Duodenal mucosa (tissue), 2 donors: ENCODE measurements at regions not wholly inside any gene's neighbourhood (a gene's known extent, or its start where the extent isn't known, plus 50 kb on each side); places are given as distances from the start of the nearest gene placed in this dataset.
A peak's percentile ranks its signal among the peaks of the same experiment; 100 is the strongest.
"Not testable (repeated sequence)": the region's sequence is repeated elsewhere in the genome, so short reads cannot be mapped to it uniquely, and the experiment has no call there.

Experiments
- H3K27ac ChIP-seq: one replicate; pipeline ENCODE4 v1.7.0; 2013; ENCODE audit warnings: low read depth, low read length
- H3K27me3 ChIP-seq, 2 donors: one replicate each; pipeline ENCODE4 v1.7.0; 2013; ENCODE audit warnings: low read length in 2 of 2, control low read depth in 1 of 2; ENCODE audit not compliant: insufficient read depth in 2 of 2, control insufficient read depth in 1 of 2
- H3K36me3 ChIP-seq, 2 donors: one replicate each; pipeline ENCODE4 v1.7.0; 2013; ENCODE audit warnings: low read length in 2 of 2, control low read depth in 1 of 2; ENCODE audit not compliant: insufficient read depth in 2 of 2, control insufficient read depth in 1 of 2
- H3K4me1 ChIP-seq, 2 donors: one replicate each; pipeline ENCODE4 v1.7.0; 2013; ENCODE audit warnings: low read length in 2 of 2, control low read depth in 1 of 2; ENCODE audit not compliant: insufficient read depth in 2 of 2, control insufficient read depth in 1 of 2
- H3K4me3 ChIP-seq, 2 donors: one replicate each; pipeline ENCODE4 v1.7.0; 2013; ENCODE audit warnings: low read length in 2 of 2, low read depth in 1 of 2
- H3K9ac ChIP-seq, 2 donors: one replicate each; pipeline ENCODE4 v1.7.0; 2013; ENCODE audit warnings: low read length in 2 of 2, low read depth in 1 of 2
- H3K9me3 ChIP-seq, 2 donors: one replicate each; pipeline ENCODE4 v1.7.0; 2013; ENCODE audit warnings: low read length in 2 of 2, control low read depth in 1 of 2; ENCODE audit not compliant: control insufficient read depth in 1 of 2

DNA sequence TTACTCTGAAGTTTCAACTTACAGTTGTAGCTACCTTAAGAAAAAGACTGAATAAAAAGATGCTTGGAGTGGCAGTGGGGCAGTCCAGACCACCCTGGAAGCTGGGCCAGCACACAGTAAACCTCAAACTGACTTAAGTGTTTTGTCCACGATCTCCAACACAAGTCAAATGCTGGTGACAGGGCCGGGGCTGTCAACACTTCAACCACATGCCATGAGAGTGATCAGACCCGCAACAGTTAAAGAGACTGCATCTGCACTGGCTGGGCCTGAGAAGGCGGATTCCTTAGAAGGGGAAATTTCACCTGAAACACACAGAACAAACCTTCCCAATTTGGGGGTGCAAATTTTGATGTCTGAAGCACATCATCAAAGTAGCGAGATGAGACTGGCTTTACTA lies 223.5 kb upstream of the CAND1 start:
- Histone ChIP-seq H3K27me3 (no peaks in the 10 kb centered on the region), H3K4me3 (no peak overlapping the region), H3K9ac (no peak overlapping the region), H3K27ac (no peak overlapping the region), H3K36me3 (no peaks in the 10 kb centered on the region), H3K9me3 (no peaks in the 10 kb centered on the region), H3K4me1 (no peaks in the 10 kb centered on the region)

DNA sequence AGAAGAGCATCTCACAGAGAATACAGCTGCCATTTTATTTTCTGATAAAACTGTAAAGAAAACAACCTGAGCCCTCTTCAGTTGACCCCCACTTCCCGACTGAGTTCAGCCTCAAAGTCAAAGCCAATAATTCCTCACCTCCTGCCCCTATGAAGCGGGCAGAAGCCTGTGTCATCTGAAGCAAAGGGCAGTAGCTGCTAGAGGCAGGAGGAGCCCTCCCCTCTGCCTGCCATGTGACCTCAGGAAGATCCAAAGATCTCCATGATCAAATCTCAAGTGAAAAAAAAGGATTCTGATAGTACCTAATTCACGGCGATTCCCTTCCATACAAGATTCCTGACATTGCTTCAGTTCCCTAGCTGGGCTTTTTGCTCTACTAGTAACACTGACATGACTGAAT lies 223.1 kb upstream of the CAND1 start:
- Histone ChIP-seq H3K9me3 (no peaks in the 10 kb centered on the region), H3K27ac (no peak overlapping the region), H3K36me3 (no peaks in the 10 kb centered on the region), H3K27me3 (no peaks in the 10 kb centered on the region), H3K4me3 (no peak overlapping the region), H3K9ac (no peak overlapping the region), H3K4me1 (no peaks in the 10 kb centered on the region)

DNA sequence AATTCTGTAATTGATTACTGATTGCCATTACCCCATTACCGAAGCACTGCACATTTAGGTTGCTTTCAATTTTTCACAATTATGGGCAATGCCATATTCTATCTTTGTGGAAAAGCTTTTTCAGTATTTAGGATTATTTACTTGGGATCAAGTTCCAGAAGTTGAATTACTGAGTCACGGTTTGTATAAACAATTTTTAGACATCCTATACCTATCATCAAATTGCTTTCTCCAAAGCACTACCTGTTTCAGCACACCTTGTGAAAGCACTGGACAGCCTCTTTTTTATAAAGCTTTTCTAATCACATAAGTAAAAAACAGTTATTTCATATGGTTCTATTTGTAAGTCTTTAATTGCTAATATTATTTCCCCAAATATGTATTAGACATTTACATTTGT lies 221.5 kb upstream of the CAND1 start:
- Histone ChIP-seq H3K4me1 (no peaks in the 10 kb centered on the region), H3K27ac (no peak overlapping the region), H3K36me3 (no peaks in the 10 kb centered on the region), H3K9ac (no peak overlapping the region), H3K4me3 (no peak overlapping the region), H3K27me3 (no peaks in the 10 kb centered on the region), H3K9me3 (no peaks in the 10 kb centered on the region)

DNA sequence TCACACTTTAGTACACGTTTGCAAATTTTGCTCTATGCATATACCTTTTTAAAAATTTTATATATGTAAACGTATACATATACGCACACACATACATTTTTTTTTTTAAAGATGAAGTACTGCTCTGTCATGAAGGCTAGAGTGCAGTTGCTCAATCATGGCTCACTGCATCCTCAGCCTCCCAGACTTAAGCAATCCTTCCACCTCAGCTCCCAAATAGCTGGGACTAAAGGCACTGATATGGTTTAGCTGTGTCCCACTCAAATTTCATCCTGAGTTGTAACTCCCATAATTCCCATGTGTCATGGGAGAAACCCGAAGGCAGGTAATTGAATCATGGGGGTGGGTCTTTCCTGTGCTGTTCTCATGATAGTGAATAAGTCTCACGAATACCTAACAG lies 220.8 kb upstream of the CAND1 start:
- H3K9ac ChIP-seq: no peak overlapping the region
- H3K27me3 ChIP-seq: no peaks in the 10 kb centered on the region
- no peak overlapping the region for H3K27ac ChIP-seq
- no peak overlapping the region for H3K4me3 ChIP-seq
- no peaks in the 10 kb centered on the region for H3K4me1 ChIP-seq
- H3K36me3 ChIP-seq: no peaks in the 10 kb centered on the region
- no peaks in the 10 kb centered on the region for H3K9me3 ChIP-seq

DNA sequence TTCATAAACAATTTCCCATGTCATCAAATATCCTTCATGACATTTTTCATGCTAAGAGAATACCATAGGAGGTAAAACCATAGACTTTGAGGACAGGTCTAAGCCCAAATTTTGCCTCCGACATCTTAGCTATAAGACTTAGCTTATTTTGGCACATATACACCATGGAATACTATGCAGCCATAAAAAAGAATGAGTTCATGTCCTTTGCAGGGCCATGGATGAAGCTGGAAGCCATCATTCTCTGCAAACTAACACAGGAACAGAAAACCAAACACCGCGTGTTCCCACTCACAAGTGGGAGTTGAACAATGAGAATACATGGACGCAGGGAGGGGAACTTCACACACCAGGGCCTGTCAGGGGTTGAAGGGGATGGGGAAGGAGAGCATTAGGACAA lies 220.0 kb upstream of the CAND1 start:
- H3K27me3 ChIP-seq, H3K27ac ChIP-seq, H3K4me3 ChIP-seq, H3K9ac ChIP-seq, H3K9me3 ChIP-seq, H3K4me1 ChIP-seq, H3K36me3 ChIP-seq: not testable (repeated sequence)

DNA sequence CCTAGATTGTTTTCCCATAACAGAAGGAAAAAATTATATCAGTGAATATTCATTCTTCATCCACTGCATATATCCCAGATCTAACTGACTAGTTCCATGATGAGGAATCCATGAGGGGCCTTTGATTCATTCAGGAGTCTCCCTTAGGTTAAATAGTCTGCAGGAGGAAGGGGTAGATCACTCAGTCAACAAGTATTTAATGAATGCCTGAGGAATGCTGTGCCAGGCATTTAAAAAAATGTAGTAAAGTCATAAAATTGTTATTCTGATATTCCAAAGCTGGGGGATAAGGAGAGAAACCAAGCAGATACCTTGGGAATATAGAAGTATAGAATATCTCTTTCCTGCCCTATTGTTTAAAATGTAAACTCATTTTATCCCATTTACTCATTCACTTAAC lies 216.2 kb upstream of the CAND1 start:
- Histone ChIP-seq H3K36me3 (no peaks in the 10 kb centered on the region), H3K4me1 (no peaks in the 10 kb centered on the region), H3K4me3 (no peak overlapping the region), H3K27me3 (no peaks in the 10 kb centered on the region), H3K9ac (no peak overlapping the region), H3K27ac (no peak overlapping the region), H3K9me3 (no peaks in the 10 kb centered on the region)

DNA sequence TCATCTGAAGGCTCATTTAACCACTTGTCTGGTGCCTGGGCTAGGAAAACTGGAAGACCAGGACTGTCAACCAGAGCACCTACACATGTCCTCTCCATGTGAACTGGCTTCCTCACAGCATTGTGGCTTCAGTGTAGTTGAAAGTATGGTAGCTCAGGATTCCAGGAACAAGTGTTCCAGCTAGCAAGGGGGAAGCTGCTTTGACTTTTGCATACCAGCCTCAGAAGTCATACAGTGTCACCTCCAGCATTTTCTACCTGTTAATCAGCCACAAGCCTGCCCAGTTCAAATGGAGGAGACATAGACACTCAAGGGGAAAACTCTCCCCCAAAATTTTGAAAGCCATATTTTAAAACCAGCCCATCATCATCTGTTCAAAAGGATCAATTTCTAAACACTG lies 212.8 kb upstream of the CAND1 start:
- no peaks in the 10 kb centered on the region for H3K36me3 ChIP-seq
- H3K27me3 ChIP-seq: no peaks in the 10 kb centered on the region
- no peaks in the 10 kb centered on the region for H3K9me3 ChIP-seq
- no peak overlapping the region for H3K27ac ChIP-seq
- no peak overlapping the region for H3K9ac ChIP-seq
- no peaks in the 10 kb centered on the region for H3K4me1 ChIP-seq
- H3K4me3 ChIP-seq: no peak overlapping the region

DNA sequence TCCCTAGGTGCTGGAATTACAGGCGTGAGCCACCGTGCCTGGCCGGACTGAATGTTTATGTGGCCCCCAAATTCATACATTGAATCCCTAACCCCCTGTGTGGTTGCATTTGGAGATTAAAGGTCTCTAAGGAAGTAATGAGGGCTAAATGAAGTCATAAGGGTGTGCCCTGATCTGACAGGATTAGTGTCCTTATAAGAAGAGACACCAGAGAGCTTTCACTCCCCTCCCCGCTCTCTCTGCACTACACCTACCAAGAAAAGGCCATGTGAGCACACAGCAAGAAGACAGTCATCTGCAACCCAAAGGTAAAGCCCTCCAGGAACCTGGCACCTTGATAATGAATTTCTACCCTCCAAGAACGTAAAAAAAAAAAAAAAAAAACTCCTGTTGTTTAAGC lies 212.1 kb upstream of the CAND1 start:
- Histone ChIP-seq H3K27me3 (no peaks in the 10 kb centered on the region), H3K36me3 (no peaks in the 10 kb centered on the region), H3K4me1 (no peaks in the 10 kb centered on the region), H3K27ac (no peak overlapping the region), H3K9me3 (no peaks in the 10 kb centered on the region), H3K4me3 (no peak overlapping the region), H3K9ac (no peak overlapping the region)

DNA sequence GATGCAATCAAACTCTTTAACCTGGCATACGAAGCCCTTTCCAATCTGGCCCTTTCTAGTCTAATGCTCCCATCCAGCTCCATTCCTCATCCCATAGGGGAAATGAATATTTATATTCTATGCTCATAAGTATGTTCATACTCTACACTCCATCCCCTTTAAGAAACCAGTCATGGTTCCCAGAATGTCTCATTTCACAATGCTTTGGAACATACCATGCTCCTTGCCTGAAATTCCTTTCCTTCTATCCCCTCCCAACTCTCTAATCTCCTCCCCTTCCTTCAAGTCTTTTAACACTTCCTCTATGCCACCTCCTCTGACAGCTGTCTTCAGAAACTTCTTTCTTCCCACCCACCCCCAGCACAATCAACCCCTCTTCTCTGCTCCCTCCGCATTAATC lies 207.0 kb upstream of the CAND1 start:
- peaks cover 0 to under 1% of the 10 kb centered on the region in 2 donors for H3K27me3 ChIP-seq
- H3K36me3 ChIP-seq: no peaks in the 10 kb centered on the region
- no peak overlapping the region for H3K9ac ChIP-seq
- H3K27ac ChIP-seq: no peak overlapping the region
- H3K4me3 ChIP-seq: no peak overlapping the region
- H3K9me3 ChIP-seq: no peaks in the 10 kb centered on the region
- H3K4me1 ChIP-seq: no peaks in the 10 kb centered on the region

DNA sequence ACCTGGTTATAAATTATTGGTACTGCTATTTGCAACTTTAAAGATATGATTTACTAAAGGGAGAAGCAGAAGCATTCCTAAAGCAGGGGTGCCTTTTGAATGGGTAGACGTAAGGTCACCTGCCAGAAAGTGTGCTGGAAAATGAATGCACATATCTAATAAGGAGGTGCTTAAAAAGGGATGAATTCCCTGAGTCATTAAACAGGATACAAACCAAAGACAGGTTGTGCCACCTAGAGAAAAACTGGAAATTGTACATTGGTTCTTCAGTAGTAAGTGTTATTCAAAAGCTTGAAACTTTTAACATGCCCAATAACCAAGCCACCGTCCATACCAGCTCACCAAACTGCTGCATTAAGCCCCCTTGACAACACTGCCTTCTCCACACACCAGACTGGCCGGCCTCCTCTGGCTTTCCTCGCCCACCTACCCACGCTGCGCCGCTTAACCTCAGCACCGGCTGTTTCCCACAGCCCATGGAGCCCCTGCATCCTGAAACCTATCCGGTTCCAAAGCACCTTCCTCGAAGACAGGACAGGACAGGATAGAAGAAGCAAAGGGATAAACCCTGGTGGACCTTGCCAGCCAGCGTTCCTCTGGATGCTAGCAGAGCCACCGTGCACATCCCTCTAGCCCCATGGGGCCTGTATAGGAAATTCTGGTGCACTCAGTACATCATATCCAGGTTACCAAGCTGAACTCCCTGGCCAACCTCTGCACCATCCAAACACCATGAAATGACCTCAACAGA lies 201.5 kb upstream of the CAND1 start:
- H3K27me3 ChIP-seq: peaks cover 13 to 25% of the 10 kb centered on the region in 2 donors
- peak overlapping the region in 1 of 2 donors; percentile 48 for H3K4me3 ChIP-seq
- no peaks in the 10 kb centered on the region for H3K36me3 ChIP-seq
- H3K9ac ChIP-seq: no peak overlapping the region
- no peak overlapping the region for H3K27ac ChIP-seq
- peaks cover 5 to 8% of the 10 kb centered on the region in 2 donors for H3K4me1 ChIP-seq
- no peaks in the 10 kb centered on the region for H3K9me3 ChIP-seq
